NCI-H446 treated with DMSO at 0.1 percent for 48 hours (cell line): ENCODE measurements at regions not wholly inside any gene's neighbourhood (a gene's known extent, or its start where the extent isn't known, plus 50 kb on each side); places are given as distances from the start of the nearest gene placed in this dataset.
"Not testable (repeated sequence)": the region's sequence is repeated elsewhere in the genome, so short reads cannot be mapped to it uniquely, and the experiment has no call there.

ENCODE experiments used
- DNase-seq: peaks from one replicate; lab custom pipeline; 2025; lab: John Stamatoyannopoulos, UW

GRCh38 chr4:94152466-94152865 is 55.2 kb upstream of the SMARCAD1 start:
- no peak for DNase-seq

GRCh38 chr4:94155404-94155803 is 52.3 kb upstream of the SMARCAD1 start:
- not testable (repeated sequence) for DNase-seq

GRCh38 chr4:94156826-94157225 is 50.8 kb upstream of the SMARCAD1 start:
- no peak for DNase-seq
